GM19035 (cell line): ENCODE measurements at regions not wholly inside any gene's neighbourhood (a gene's known extent, or its start where the extent isn't known, plus 50 kb on each side); places are given as distances from the start of the nearest gene placed in this dataset.
"Not testable (repeated sequence)": the region's sequence is repeated elsewhere in the genome, so short reads cannot be mapped to it uniquely, and the experiment has no call there.

Experiments
- ATAC-seq: cut with Tn5 transposase; IDR thresholded peaks from one replicate; pipeline ENCODE4 v1.9.1; 2021; ENCODE audit not compliant: unreplicated experiment

- ATAC-seq, result no peak
These were observed 58.0 kb upstream of the FBXO11 start for GRCh38 chr2:47964277-47964676.

GRCh38 chr2:47964722-47965434 is 58.6 kb upstream of the FBXO11 start:
- ATAC-seq, result no peak

GRCh38 chr2:47976728-47977127 is 70.4 kb upstream of the FBXO11 start:
- ATAC-seq, result not testable (repeated sequence)

GRCh38 chr2:47984041-47984440 is 77.7 kb upstream of the FBXO11 start:
- ATAC-seq, result no peak

GRCh38 chr2:47990503-47990902 is 84.2 kb upstream of the FBXO11 start:
- no peak for ATAC-seq

- no peak for ATAC-seq
These were observed 86.4 kb upstream of the FBXO11 start for GRCh38 chr2:47992671-47993070.

- ATAC-seq, result no peak
These were observed 90.5 kb upstream of the FBXO11 start for GRCh38 chr2:47996808-47997207.

DNA sequence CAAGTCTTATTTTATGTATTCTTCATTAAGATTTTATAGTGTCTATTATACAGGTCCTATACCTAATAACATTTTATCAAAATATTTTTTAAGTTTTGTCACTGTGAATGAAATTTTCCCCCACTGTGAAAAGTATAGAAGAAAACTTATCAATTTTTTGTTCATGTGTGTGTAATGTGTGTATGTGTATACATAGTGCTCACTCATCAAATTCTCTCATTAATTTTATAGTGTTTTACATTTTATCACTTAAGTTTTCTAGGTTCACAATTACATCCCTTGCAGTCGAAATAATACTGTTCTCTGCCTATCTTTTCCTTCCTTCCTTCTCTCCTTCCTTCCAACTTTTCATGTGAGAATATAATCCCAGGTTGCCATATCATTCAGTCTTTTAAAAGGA is 93.2 kb upstream of the FBXO11 start:
- no peak for ATAC-seq

DNA sequence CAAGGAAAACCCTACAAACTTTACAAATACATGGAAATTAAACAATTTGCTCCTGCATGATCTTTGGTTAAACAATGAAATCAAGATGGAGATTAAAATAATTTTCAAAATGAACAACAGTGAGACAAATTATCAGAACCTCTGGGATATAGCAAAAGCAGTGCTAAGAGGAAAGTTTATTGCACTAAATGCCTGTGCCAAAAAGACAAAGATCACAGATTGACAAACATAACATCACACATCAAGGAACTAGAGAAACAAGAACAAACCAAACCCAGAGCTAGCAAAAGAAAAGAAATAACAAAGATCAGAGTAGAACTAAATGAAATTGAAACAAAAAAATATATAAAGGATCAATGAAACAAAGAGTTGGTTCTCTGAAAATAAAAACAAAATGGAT is 95.2 kb upstream of the FBXO11 start:
- ATAC-seq, result no peak

GRCh38 chr2:48006094-48006493 is 99.8 kb upstream of the FBXO11 start:
- ATAC-seq, result no peak

- ATAC-seq, result no peak
These were observed 101.5 kb upstream of the FBXO11 start for GRCh38 chr2:48007699-48008268.

DNA sequence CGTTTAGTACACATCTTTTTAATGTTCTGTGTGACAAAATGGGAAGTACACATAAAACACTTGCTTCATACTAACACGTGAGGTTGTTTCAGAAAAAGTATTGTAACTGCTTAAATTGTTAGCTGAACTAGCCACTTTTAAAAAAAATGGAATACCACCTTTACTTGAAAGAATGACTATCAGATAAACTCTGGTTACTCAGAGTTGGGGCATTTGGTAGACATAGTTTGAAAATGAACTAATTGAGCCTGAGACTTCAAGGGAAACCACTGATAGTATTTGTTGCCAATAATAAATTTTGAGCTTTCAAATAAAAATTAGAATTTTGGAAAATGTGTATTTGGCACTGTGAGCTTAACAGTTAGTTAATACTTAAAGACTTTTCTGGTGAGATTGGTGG is 103.0 kb upstream of the FBXO11 start:
- ATAC-seq, result no peak

GRCh38 chr2:48015421-48015820 is 109.1 kb upstream of the FBXO11 start:
- ATAC-seq, result no peak

- no peak for ATAC-seq
These were observed 110.1 kb upstream of the FBXO11 start for GRCh38 chr2:48016225-48017019.

DNA sequence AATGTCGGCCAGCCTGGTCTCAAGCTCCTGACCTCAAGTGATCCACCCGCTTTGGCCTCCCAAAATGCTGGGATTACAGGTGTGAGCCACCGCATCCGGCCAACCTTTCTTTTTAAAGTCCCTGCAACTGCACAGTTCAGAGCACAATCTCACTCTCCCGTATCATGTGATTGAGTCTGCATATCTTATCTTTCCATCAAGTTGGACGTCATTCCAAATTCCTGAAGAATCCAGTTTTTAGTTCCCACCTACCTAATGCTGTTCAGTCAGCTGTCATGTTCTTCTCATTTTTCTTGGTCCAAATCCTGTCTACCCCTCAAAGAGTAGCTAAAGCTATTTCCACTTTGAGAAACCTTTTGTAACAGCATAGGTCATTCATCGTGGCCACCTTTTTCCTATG is 110.8 kb upstream of the FBXO11 start:
- no peak for ATAC-seq

DNA sequence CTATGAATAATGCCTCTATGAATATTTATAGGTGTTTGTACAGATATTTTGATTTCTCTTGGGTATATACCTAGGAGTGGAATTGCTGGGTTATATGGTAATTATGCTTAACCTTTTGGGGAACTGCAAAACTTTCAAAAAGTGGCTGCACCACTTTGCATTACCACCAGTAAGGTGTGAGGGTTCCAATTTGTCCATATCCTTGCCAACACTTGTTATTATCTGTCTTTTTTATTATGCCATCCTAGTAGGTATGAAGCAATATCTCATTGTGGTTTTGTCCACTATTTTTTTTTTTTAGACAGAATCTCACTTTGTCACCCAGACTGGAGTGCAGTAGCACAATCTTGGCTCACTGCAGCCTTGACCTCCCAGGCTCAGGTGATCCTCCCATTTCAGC is 112.2 kb upstream of the FBXO11 start:
- ATAC-seq, result no peak

- no peak for ATAC-seq
These were observed 120.6 kb upstream of the FBXO11 start for GRCh38 chr2:48026865-48027264.

DNA sequence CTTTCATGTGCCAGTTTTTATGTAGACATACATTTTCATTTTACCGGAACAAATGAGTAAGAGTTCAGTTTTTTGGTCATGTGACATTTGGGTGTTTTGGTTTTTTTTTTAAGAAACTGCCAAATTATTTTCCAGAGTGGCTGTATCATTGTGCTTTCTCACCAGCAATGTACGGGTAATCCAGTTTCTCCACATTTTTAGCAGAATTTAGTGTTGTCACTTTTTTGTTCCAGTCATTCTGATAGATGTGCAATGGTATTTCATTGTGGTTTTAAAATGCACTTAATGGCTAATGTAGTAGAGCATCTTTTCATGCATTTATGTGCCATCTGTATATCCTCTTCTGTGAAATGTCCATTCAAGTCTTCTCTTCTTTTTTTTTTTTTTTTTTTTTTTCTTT is 126.5 kb upstream of the FBXO11 start:
- ATAC-seq, result no peak

DNA sequence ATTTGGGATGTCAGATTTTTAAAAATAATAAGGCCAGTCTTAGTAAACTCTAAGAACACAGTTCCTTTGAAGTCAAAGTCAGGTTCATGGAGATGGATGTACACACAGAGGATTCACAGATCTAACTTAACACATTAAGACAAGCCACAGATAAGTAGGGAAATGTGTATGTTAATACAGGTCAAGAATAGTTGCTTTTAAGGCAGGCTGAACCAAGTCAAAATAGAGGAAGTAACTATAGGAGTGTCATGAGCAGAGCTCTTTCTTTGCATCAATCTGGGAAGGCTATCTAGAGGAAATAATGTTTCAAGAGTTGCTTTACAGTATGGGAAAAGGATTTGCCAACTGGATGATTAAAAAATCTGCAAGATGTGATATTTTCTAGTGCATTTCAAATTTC is 128.0 kb upstream of the FBXO11 start:
- no peak for ATAC-seq

GRCh38 chr2:48036312-48036711 is 130.0 kb upstream of the FBXO11 start:
- no peak for ATAC-seq

DNA sequence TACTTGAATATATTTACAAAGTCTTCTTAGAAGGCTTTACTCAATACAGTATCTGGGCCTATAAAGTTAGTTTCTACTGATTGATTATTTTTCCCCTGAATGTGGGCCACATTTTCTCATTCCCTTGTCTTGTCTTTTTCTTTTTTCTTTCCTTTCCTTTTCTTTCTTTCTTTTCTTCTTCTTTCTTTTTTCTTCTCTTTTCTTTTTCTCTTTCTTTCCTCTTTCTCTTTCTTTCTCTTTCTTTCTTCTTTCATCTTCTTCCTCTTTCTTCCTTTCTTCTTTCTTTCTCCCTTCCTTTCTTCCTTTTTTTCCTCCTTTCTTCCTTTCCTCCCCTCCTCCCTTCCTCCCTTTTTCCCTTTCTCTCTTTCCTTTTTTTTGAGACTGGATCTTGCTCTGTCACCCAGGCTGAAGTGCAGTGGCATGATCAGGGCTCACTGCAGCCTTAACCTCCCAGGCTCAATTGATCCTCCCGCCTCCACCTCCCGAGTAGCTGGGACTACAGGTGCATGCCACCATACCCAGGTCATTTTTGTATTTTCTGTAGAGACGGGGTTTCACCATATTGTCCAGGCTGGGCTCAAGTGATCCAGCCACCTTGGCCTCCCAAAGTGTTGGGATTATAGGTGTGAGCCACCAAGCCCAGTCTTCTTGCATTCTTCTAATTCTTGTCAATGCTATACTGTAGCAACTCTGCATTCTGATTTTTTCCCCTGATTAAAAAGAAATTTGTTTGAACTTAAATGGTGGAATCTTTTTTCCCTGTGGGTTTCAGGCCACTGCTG is 133.1 kb upstream of the FBXO11 start:
- no peak for ATAC-seq
